IMR-90 (cell line): ENCODE measurements at regions not wholly inside any gene's neighbourhood (a gene's known extent, or its start where the extent isn't known, plus 50 kb on each side); places are given as distances from the start of the nearest gene placed in this dataset.

Source experiments
- ATAC-seq: fragments of 200-7000 bp; cut with Tn5 transposase; 2 replicates; pipeline ENCODE4 v1.9.1; 2020; ENCODE audit warnings: low read depth, mild to moderate bottlenecking, moderate library complexity
- BruUV-seq: library from RNA; stranded (reverse); fragments of 400-500 nt; replicated peaks from 2 replicates; lab custom pipeline; 2021; lab: Mats Ljungman, UMichigan
- CTCF ChIA-PET: fragments of 300-600 bp; formaldehyde crosslinking; extraction: SDS; loops from one replicate; lab custom pipeline; 2021; ENCODE audit warnings: antibody characterized with exemption; lab: Yijun Ruan, JAX
- POLR2A ChIA-PET: fragments of 300-600 bp; sonication (Branson Sonifier 250); formaldehyde crosslinking; loops from one replicate; lab custom pipeline; 2022; ENCODE audit warnings: antibody characterized with exemption; ENCODE audit not compliant: unreplicated experiment; lab: Charles Lee
- DNase-seq: peaks from one replicate; pipeline ENCODE4 v3.0.0; 2013
- H2AFZ ChIP-seq: replicated peaks from 2 replicates; pipeline ENCODE3; 2013; ENCODE audit warnings: low read length, mild to moderate bottlenecking; ENCODE audit not compliant: poor library complexity
- H2AK5ac ChIP-seq: 2 replicates; pipeline ENCODE4 v1.6.1; 2013; ENCODE audit warnings: low read depth, low read length, inconsistent platforms
- H2AK9ac ChIP-seq: replicated peaks from 2 replicates; pipeline ENCODE3; 2013; ENCODE audit warnings: mild to moderate bottlenecking, low read depth, low read length, moderate library complexity; ENCODE audit not compliant: poor library complexity
- H2BK120ac ChIP-seq: 2 replicates; pipeline ENCODE4 v1.6.1; 2013; ENCODE audit warnings: low read depth, low read length, inconsistent platforms
- H2BK15ac ChIP-seq: 3 replicates; pipeline ENCODE4 v1.6.1; 2013; ENCODE audit warnings: low read depth, low read length, inconsistent platforms
- H2BK20ac ChIP-seq: 2 replicates; pipeline ENCODE4 v1.6.1; 2013; ENCODE audit warnings: low read depth, mild to moderate bottlenecking, inconsistent platforms, low read length, moderate library complexity
- H2BK5ac ChIP-seq: 2 replicates; pipeline ENCODE4 v1.6.1; 2013; ENCODE audit warnings: mild to moderate bottlenecking, low read depth, low read length, inconsistent platforms; ENCODE audit not compliant: poor library complexity, severe bottlenecking
- H3K14ac ChIP-seq: replicated peaks from 2 replicates; pipeline ENCODE4 v1.6.1; 2013; ENCODE audit warnings: low read depth, low read length, inconsistent platforms
- H3K18ac ChIP-seq: 2 replicates; pipeline ENCODE4 v1.6.1; 2013; ENCODE audit warnings: low read depth, low read length, control low read depth
- H3K23ac ChIP-seq: 2 replicates; pipeline ENCODE4 v1.6.1; 2013; ENCODE audit warnings: low read depth, low read length, inconsistent platforms
- H3K27ac ChIP-seq: 2 replicates; pipeline ENCODE4 v1.5.1; 2013; ENCODE audit warnings: mild to moderate bottlenecking, control low read depth, low read length; ENCODE audit not compliant: insufficient read depth
- H3K27me3 ChIP-seq: 2 replicates; pipeline ENCODE4 v1.6.1; 2013; ENCODE audit warnings: low read length; ENCODE audit not compliant: control insufficient read depth, insufficient read depth
- H3K36me3 ChIP-seq: 2 replicates; pipeline ENCODE4 v1.6.1; 2013; ENCODE audit warnings: low read length, mixed read lengths; ENCODE audit not compliant: control insufficient read depth, insufficient read depth
- H3K4ac ChIP-seq: 2 replicates; pipeline ENCODE4 v1.6.1; 2013; ENCODE audit warnings: low read depth, low read length, inconsistent platforms
- H3K4me1 ChIP-seq: 2 replicates; pipeline ENCODE4 v1.6.1; 2013; ENCODE audit warnings: low read length, mixed read lengths; ENCODE audit not compliant: control insufficient read depth, insufficient read depth
- H3K4me2 ChIP-seq: 2 replicates; pipeline ENCODE4 v1.6.1; 2013; ENCODE audit warnings: low read depth, mild to moderate bottlenecking, control low read depth, low read length, moderate library complexity
- H3K4me3 ChIP-seq: 2 replicates; pipeline ENCODE4 v1.5.1; 2013; ENCODE audit warnings: low read depth, mild to moderate bottlenecking, control low read depth, low read length, moderate library complexity; ENCODE audit not compliant: insufficient read depth
- H3K56ac ChIP-seq: 2 replicates; pipeline ENCODE4 v1.6.1; 2013; ENCODE audit warnings: low read length, inconsistent platforms; ENCODE audit not compliant: insufficient read depth; ENCODE audit errors: extremely low read depth
- H3K79me1 ChIP-seq, 2 experiments: 2 replicates each; pipeline ENCODE4 v1.6.1; 2013; ENCODE audit warnings: low read length in 2 of 2, inconsistent platforms in 1 of 2, low read depth in 1 of 2
- H3K9ac ChIP-seq: 2 replicates; pipeline ENCODE4 v1.6.1; 2013; ENCODE audit warnings: low read depth, low read length, control low read depth
- H3K9me1 ChIP-seq: 2 replicates; pipeline ENCODE4 v1.6.1; 2013; ENCODE audit warnings: low read length, inconsistent platforms; ENCODE audit not compliant: insufficient read depth
- H3K9me3 ChIP-seq: 2 replicates; pipeline ENCODE4 v1.6.1; 2013; ENCODE audit warnings: low read length; ENCODE audit not compliant: control insufficient read depth, insufficient read depth
- H4K20me1 ChIP-seq: 2 replicates; pipeline ENCODE4 v1.6.1; 2013; ENCODE audit warnings: low read length, inconsistent platforms; ENCODE audit not compliant: insufficient read depth
- H4K5ac ChIP-seq: 2 replicates; pipeline ENCODE4 v1.6.1; 2013; ENCODE audit warnings: mild to moderate bottlenecking, low read depth, low read length, control low read depth
- H4K8ac ChIP-seq, 2 experiments: 2 replicates each; pipeline ENCODE4 v1.6.1; 2013; ENCODE audit warnings: low read depth in 2 of 2, low read length in 2 of 2, control low read depth in 1 of 2, inconsistent platforms in 1 of 2
- H4K91ac ChIP-seq: 2 replicates; pipeline ENCODE4 v1.6.1; 2013; ENCODE audit warnings: low read depth, low read length, inconsistent platforms; ENCODE audit not compliant: insufficient read depth
- CHD1 ChIP-seq: IDR thresholded peaks from 2 replicates; pipeline ENCODE4 v1.6.1; 2012; ENCODE audit warnings: low read depth, low read length, improper control_type of control experiment
- FOS ChIP-seq: fragments of 150-350 bp; IDR thresholded peaks from 2 replicates; pipeline ENCODE4 v1.6.1; 2016; ENCODE audit warnings: low read depth, low read length
- NFE2L2 ChIP-seq: fragments of 150-350 bp; IDR thresholded peaks from 2 replicates; pipeline ENCODE4 v1.6.1; 2016; ENCODE audit warnings: low read depth, mild to moderate bottlenecking, low read length
- RCOR1 ChIP-seq: IDR thresholded peaks from 2 replicates; pipeline ENCODE4 v1.6.1; 2012; ENCODE audit warnings: mild to moderate bottlenecking, low read length, improper control_type of control experiment; ENCODE audit not compliant: insufficient replicate concordance
- WGBS, 2 experiments: methylation state at CpG; one replicate each; pipeline versions ENCODE4 v1.1.5 to v1.1.7; 2013; ENCODE audit warnings: missing lambda C conversion rate in 2 of 2; ENCODE audit not compliant: insufficient read length in 1 of 2; ENCODE audit errors: extremely low coverage in 2 of 2; 5-methylcytosine and 5-hydroxymethylcytosine counted together
- dilution Hi-C: fragments of 300-500 bp; cut with HindIII; formaldehyde crosslinking; loops from one replicate; pipeline ENCODE4 v1.14.3; 2018; ENCODE audit warnings: low sequenced_read_pairs; ENCODE audit not compliant: unreplicated experiment
- in situ Hi-C: fragments of 300-500 bp; cut with MboI; formaldehyde crosslinking; loops from 3 replicates; pipeline ENCODE4 v1.14.3; 2019; ENCODE audit warnings: low sequenced_read_pairs, inconsistent platforms, mixed read lengths
- intact Hi-C: fragments of 100-400 bp; cut with micrococcal nuclease; formaldehyde crosslinking; loops from 2 replicates; pipeline ENCODE4 v1.10.0; 2022
- TF ChIP-seq, protein P1 (sequence below): fragments of 150-350 bp; IDR thresholded peaks from 2 replicates; pipeline ENCODE4 v1.6.1; 2017; ENCODE audit warnings: mild to moderate bottlenecking, antibody characterized with exemption, low read length, low read depth

- H2BK120ac ChIP-seq = 0 out of 2 replicates have a peak overlapping the region, but pooled peaks have one; percentile 3
- H3K23ac ChIP-seq = no peak overlapping the region
- no peak for ATAC-seq
- no peaks in the 10 kb centered on the region for H3K9me3 ChIP-seq
- H3K14ac ChIP-seq = no peak overlapping the region
- no peak overlapping the region for H3K56ac ChIP-seq
- DNase-seq = no peak
- H3K4me1 ChIP-seq = peaks cover 9% of the 10 kb centered on the region
- H3K79me1 ChIP-seq = no peaks in the 10 kb centered on the region
- CTCF ChIA-PET = no interaction called here
- no peak overlapping the region for H2AK5ac ChIP-seq
- no peak overlapping the region for H2BK5ac ChIP-seq
- no peak overlapping the region for H3K18ac ChIP-seq
- BruUV-seq = no TSS peak
- intact Hi-C loops (no loop called here), in situ Hi-C loops (loop anchor here (10.0 kb wide), 1 partner anchor 1039 kb away; the partner anchor contains the start of gene NR2F2), dilution Hi-C loops (no loop called here)
- no peak overlapping the region for H2AK9ac ChIP-seq
- no peak overlapping the region for H3K4me3 ChIP-seq
- H4K91ac ChIP-seq = no peak overlapping the region
- no peaks in the 10 kb centered on the region for H4K20me1 ChIP-seq
- POLR2A ChIA-PET = no interaction called here
- H2AFZ ChIP-seq = no peak overlapping the region
- H2BK15ac ChIP-seq = no peak overlapping the region; the same call in 2 of the 3 replicates
- no peaks in the 10 kb centered on the region for H3K27me3 ChIP-seq
- no peaks in the 10 kb centered on the region for H3K36me3 ChIP-seq
- no peak overlapping the region for H3K9ac ChIP-seq
- H4K5ac ChIP-seq = no peak overlapping the region
- no peak overlapping the region for H3K4me2 ChIP-seq
- no peak overlapping the region for H2BK20ac ChIP-seq
- TF ChIP-seq CHD1 (no peak), NFE2L2 (no peak), FOS (no peak), RCOR1 (no peak)
- TF ChIP-seq, protein P1, sequence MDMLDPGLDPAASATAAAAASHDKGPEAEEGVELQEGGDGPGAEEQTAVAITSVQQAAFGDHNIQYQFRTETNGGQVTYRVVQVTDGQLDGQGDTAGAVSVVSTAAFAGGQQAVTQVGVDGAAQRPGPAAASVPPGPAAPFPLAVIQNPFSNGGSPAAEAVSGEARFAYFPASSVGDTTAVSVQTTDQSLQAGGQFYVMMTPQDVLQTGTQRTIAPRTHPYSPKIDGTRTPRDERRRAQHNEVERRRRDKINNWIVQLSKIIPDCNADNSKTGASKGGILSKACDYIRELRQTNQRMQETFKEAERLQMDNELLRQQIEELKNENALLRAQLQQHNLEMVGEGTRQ = no peak
- WGBS, 2 experiments = 59% methylated on average over 4 of the region's 9 CpGs; no CpG with 5 or more reads in 1 of the 2 experiments
- no peak overlapping the region for H4K8ac ChIP-seq
- H3K4ac ChIP-seq = peak overlapping the region; percentile 25; the same call in 1 of the 2 replicates
- peaks cover 6% of the 10 kb centered on the region; the same call in 1 of the 2 replicates for H3K9me1 ChIP-seq
- no peak overlapping the region for H3K27ac ChIP-seq
Measured at GRCh38 chr15:95295363-95295762, 1035.1 kb upstream of the NR2F2 start.
